Lung (tissue), 11 donors: ENCODE measurements at regions not wholly inside any gene's neighbourhood (a gene's known extent, or its start where the extent isn't known, plus 50 kb on each side); places are given as distances from the start of the nearest gene placed in this dataset.

ENCODE experiments used
- ATAC-seq: fragments of 200-7000 bp; cut with Tn5 transposase; one replicate; pipeline ENCODE4 v1.9.1; 2020; ENCODE audit warnings: moderate number of reproducible peaks; ENCODE audit not compliant: insufficient read depth, low FRiP score
- DNase-seq, 3 donors: peaks; one replicate each; pipeline ENCODE4 v3.0.0-alpha.2; 2013 to 2017
- H3K27ac ChIP-seq, 2 donors: one replicate each; pipeline ENCODE4 v1.5.1; 2013; ENCODE audit warnings: mild to moderate bottlenecking in 2 of 2, moderate library complexity in 2 of 2, control low read depth in 1 of 2, inconsistent platforms in 1 of 2, low read depth in 1 of 2, low read length in 1 of 2
- H3K27me3 ChIP-seq, 3 donors: one replicate each; pipeline ENCODE4 v1.5.1; 2013; ENCODE audit warnings: low read length in 2 of 3; ENCODE audit not compliant: control insufficient read depth in 3 of 3, insufficient read depth in 3 of 3
- H3K36me3 ChIP-seq, 4 donors: one replicate each; pipeline ENCODE4 v1.5.1; 2013; ENCODE audit warnings: low read length in 4 of 4, mild to moderate bottlenecking in 1 of 4, moderate library complexity in 1 of 4; ENCODE audit not compliant: control insufficient read depth in 4 of 4, insufficient read depth in 4 of 4
- H3K4me1 ChIP-seq, 5 donors: one replicate each; pipeline ENCODE4 v1.5.1; 2013; ENCODE audit warnings: low read length in 5 of 5, mild to moderate bottlenecking in 2 of 5, moderate library complexity in 1 of 5; ENCODE audit not compliant: control insufficient read depth in 5 of 5, insufficient read depth in 5 of 5
- H3K4me3 ChIP-seq: one replicate; pipeline ENCODE4 v1.5.1; 2013; ENCODE audit warnings: mild to moderate bottlenecking, control low read depth, moderate library complexity
- H3K9ac ChIP-seq, 2 donors: one replicate each; pipeline ENCODE4 v1.5.1; 2013; ENCODE audit warnings: low read length in 2 of 2, control low read depth in 1 of 2; ENCODE audit not compliant: insufficient read depth in 1 of 2
- H3K9me3 ChIP-seq, 4 donors: one replicate each; pipeline ENCODE4 v1.5.1; 2013; ENCODE audit warnings: low read length in 3 of 4, mild to moderate bottlenecking in 1 of 4, moderate library complexity in 1 of 4; ENCODE audit not compliant: control insufficient read depth in 4 of 4, insufficient read depth in 3 of 4
- WGBS, 2 donors: extraction: QIAGEN DNeasy Blood & Tissue Kit; methylation state at CpG; one replicate each; pipeline ENCODE4 v1.1.7; 2013; 5-methylcytosine and 5-hydroxymethylcytosine counted together
- TF ChIP-seq, protein P1 (sequence below): IDR thresholded peaks from 2 replicates; pipeline ENCODE4 v1.5.1; 2012; ENCODE audit warnings: mild to moderate bottlenecking; ENCODE audit errors: control extremely low read depth, extremely low read depth
- donor health status: control.
- donor health status: control.
- donor health status: Bipolar disorder and iron deficiency.
- donor health status: healthy.
- donor health status: DM: yes; HTN: yes; CAD: no.

- Histone ChIP-seq H3K27me3 (no peaks in the 10 kb centered on the region), H3K9ac (no peak overlapping the region), H3K4me1 (peaks cover 0 to 4% (median 0%) of the 10 kb centered on the region in 5 donors), H3K4me3 (no peak overlapping the region), H3K27ac (no peak overlapping the region), H3K9me3 (peaks cover 0 to 1% (median 0%) of the 10 kb centered on the region in 4 donors), H3K36me3 (no peaks in the 10 kb centered on the region)
- WGBS, 2 donors: 35 to 49% methylated on average over 5 of the region's 5 CpGs
- TF ChIP-seq, protein P1, sequence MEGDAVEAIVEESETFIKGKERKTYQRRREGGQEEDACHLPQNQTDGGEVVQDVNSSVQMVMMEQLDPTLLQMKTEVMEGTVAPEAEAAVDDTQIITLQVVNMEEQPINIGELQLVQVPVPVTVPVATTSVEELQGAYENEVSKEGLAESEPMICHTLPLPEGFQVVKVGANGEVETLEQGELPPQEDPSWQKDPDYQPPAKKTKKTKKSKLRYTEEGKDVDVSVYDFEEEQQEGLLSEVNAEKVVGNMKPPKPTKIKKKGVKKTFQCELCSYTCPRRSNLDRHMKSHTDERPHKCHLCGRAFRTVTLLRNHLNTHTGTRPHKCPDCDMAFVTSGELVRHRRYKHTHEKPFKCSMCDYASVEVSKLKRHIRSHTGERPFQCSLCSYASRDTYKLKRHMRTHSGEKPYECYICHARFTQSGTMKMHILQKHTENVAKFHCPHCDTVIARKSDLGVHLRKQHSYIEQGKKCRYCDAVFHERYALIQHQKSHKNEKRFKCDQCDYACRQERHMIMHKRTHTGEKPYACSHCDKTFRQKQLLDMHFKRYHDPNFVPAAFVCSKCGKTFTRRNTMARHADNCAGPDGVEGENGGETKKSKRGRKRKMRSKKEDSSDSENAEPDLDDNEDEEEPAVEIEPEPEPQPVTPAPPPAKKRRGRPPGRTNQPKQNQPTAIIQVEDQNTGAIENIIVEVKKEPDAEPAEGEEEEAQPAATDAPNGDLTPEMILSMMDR: no peak
- ATAC-seq (no peak), DNase-seq (no peak)
Measured at GRCh38 chr9:104984121-104984520, 56.2 kb upstream of the ABCA1 start.

DNA sequence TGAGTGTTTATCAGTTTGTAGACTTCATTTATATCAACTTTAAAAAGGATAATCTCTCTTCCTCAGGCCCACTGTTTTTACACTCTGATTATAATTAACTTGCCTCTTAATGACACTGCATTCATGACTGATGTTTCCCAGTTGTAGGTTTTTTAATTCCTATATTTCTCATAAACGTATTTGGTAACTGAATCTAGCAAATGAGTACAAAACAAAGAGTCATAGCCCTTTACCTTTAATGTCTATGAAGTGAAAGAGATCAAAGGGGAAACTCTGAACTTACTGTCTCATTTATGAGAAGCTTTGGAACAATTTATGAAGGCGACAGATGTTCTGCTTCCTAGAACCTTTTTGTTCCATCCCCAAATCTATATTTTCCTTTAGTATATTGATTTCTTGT is 56.6 kb upstream of the ABCA1 start:
- no peak for DNase-seq
- 67 to 79% methylated on average over 2 of the region's 2 CpGs for WGBS, 2 donors

DNA sequence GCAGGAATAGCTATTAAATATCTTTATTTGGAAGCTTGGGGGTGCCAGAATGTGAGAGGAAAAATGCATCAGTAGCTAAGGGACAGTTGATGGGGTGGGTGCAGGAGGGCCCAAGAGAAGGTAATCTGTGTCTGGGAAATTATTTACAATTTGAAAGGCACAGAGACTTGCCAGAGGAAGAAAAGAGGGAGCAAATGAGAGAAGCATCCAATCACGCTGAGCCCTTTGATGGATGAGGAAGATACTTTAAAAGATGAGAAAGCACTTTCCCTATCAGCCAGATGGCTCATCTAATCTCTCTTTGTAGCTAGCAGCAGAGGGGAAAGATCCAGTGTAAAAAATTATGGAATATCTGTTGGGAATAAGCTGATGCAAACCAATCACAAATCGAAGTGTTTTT is 57.0 kb upstream of the ABCA1 start:
- TF ChIP-seq, protein P1: no peak
- no peaks in the 10 kb centered on the region for H3K27me3 ChIP-seq
- H3K27ac ChIP-seq: no peak overlapping the region
- DNase-seq (no peak), ATAC-seq (no peak)
- H3K4me1 ChIP-seq: peaks cover 0 to 4% (median 0%) of the 10 kb centered on the region in 5 donors
- no peak overlapping the region for H3K4me3 ChIP-seq
- no peaks in the 10 kb centered on the region for H3K36me3 ChIP-seq
- no peak overlapping the region for H3K9ac ChIP-seq
- WGBS, 2 donors: 80 to 83% methylated on average over 2 of the region's 2 CpGs
- peaks cover 0 to 1% (median 0%) of the 10 kb centered on the region in 4 donors for H3K9me3 ChIP-seq

More for the DNA sequence above, 56.6 kb upstream of the ABCA1 start:
- no peak for ATAC-seq
- Histone ChIP-seq H3K9ac (no peak overlapping the region), H3K4me3 (no peak overlapping the region), H3K27me3 (no peaks in the 10 kb centered on the region), H3K4me1 (peaks cover 0 to 4% (median 0%) of the 10 kb centered on the region in 5 donors), H3K36me3 (no peaks in the 10 kb centered on the region), H3K9me3 (peaks cover 0 to 1% (median 0%) of the 10 kb centered on the region in 4 donors), H3K27ac (no peak overlapping the region)
- TF ChIP-seq, protein P1: no peak

DNA sequence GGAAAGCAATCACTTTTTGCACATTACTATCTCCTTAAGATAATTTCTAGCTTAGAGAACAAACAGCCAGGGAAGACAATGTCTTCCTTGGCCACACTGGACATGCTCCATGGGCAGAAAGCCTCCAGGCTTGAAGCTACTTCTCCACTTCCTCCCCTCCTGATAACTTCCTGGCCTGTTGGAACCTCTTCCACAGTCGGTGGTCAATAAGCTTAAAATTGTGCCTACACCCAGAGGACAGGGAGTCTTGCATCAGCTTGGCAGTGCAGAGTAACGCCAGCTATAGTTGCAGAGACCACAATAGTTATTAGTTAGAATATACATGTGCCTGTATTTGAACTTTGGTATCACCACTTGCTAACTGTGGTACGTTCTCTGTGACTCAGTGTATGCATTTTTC is 58.1 kb upstream of the ABCA1 start:
- DNase-seq (no peak), ATAC-seq (no peak)
- Histone ChIP-seq H3K4me3 (no peak overlapping the region), H3K36me3 (no peaks in the 10 kb centered on the region), H3K4me1 (peaks cover 2 to 11% (median 7%) of the 10 kb centered on the region in 5 donors), H3K9ac (no peak overlapping the region), H3K9me3 (peaks cover 0 to 1% (median 0%) of the 10 kb centered on the region in 4 donors), H3K27me3 (no peaks in the 10 kb centered on the region), H3K27ac (no peak overlapping the region)
- TF ChIP-seq, protein P1: no peak
- WGBS, 2 donors: 55 to 71% methylated on average over 3 of the region's 3 CpGs
